AG04450 (cell line): ENCODE measurements at regions not wholly inside any gene's neighbourhood (a gene's known extent, or its start where the extent isn't known, plus 50 kb on each side); places are given as distances from the start of the nearest gene placed in this dataset.
"Not testable (repeated sequence)": the region's sequence is repeated elsewhere in the genome, so short reads cannot be mapped to it uniquely, and the experiment has no call there.

Experiments used
- CTCF ChIA-PET: fragments of 300-600, 350-600 bp; formaldehyde crosslinking; extraction: SDS; loops from one replicate; lab custom pipeline; 2022; ENCODE audit warnings: antibody characterized with exemption, inconsistent platforms; lab: Charles Lee
- POLR2A ChIA-PET: fragments of 350-600 bp; formaldehyde crosslinking; extraction: SDS; loops from one replicate; lab custom pipeline; 2021; ENCODE audit warnings: antibody characterized with exemption, inconsistent platforms; lab: Yijun Ruan, JAX
- DNase-seq: peaks from one replicate; pipeline ENCODE4 v3.0.0-alpha.2; 2011; ENCODE audit warnings: low read depth, low spot score
- H3K27ac ChIP-seq: one replicate; pipeline ENCODE4 v1.5.1; 2012; ENCODE audit warnings: low read depth, low read length, control low read depth
- H3K27me3 ChIP-seq: one replicate; pipeline ENCODE4 v1.6.0; 2012; ENCODE audit warnings: low read length; ENCODE audit not compliant: control insufficient read depth, insufficient read depth
- H3K4me3 ChIP-seq: 2 replicates; pipeline ENCODE4 v1.5.1; 2011; ENCODE audit warnings: mild to moderate bottlenecking, low read depth, low read length, control low read depth
- H3K9me3 ChIP-seq: 2 replicates; pipeline ENCODE4 v1.5.1; 2012; ENCODE audit warnings: low read length; ENCODE audit not compliant: control insufficient read depth, insufficient read depth
- CTCF ChIP-seq: IDR thresholded peaks from 2 replicates; pipeline ENCODE4 v1.5.1; 2011; ENCODE audit warnings: low read depth, low read length, control low read depth, inconsistent platforms

GRCh38 chr12:14072987-14073386, 91.6 kb upstream of the GRIN2B start:
- POLR2A ChIA-PET, result no interaction called here
- H3K9me3 ChIP-seq, result peaks cover 2% of the 10 kb centered on the region; the same call in 1 of the 2 replicates
- no peak for TF ChIP-seq CTCF
- no peaks in the 10 kb centered on the region for H3K27me3 ChIP-seq
- no peak overlapping the region for H3K27ac ChIP-seq
- no peak overlapping the region for H3K4me3 ChIP-seq
- CTCF ChIA-PET, result no interaction called here
- no peak for DNase-seq

- DNase-seq, result no peak
- Histone ChIP-seq H3K4me3 (no peak overlapping the region), H3K27ac (no peak overlapping the region), H3K27me3 (no peaks in the 10 kb centered on the region), H3K9me3 (peaks cover 4% of the 10 kb centered on the region)
- ChIA-PET POLR2A (no interaction called here), CTCF (no interaction called here)
- no peak for TF ChIP-seq CTCF
Measured at GRCh38 chr12:14075797-14076393, 94.5 kb upstream of the GRIN2B start.

GRCh38 chr12:14076538-14076937, 95.1 kb upstream of the GRIN2B start:
- no peak overlapping the region for H3K27ac ChIP-seq
- H3K27me3 ChIP-seq, result no peaks in the 10 kb centered on the region
- CTCF ChIA-PET, result no interaction called here
- POLR2A ChIA-PET, result no interaction called here
- no peak for TF ChIP-seq CTCF
- no peak overlapping the region for H3K4me3 ChIP-seq
- DNase-seq, result no peak
- peaks cover 4% of the 10 kb centered on the region for H3K9me3 ChIP-seq

- no peak for TF ChIP-seq CTCF
- Histone ChIP-seq H3K27me3 (no peaks in the 10 kb centered on the region), H3K27ac (no peak overlapping the region), H3K4me3 (no peak overlapping the region), H3K9me3 (no peaks in the 10 kb centered on the region; the same call in 1 of the 2 replicates)
- ChIA-PET POLR2A (no interaction called here), CTCF (no interaction called here)
- no peak for DNase-seq
Measured at GRCh38 chr12:14086838-14087237, 105.4 kb upstream of the GRIN2B start.

GRCh38 chr12:14099994-14100393, 118.6 kb upstream of the GRIN2B start:
- no peak for DNase-seq
- ChIA-PET CTCF (no interaction called here), POLR2A (no interaction called here)
- TF ChIP-seq CTCF, result no peak
- Histone ChIP-seq H3K27me3 (no peaks in the 10 kb centered on the region), H3K4me3 (no peak overlapping the region), H3K9me3 (peaks cover 4% of the 10 kb centered on the region), H3K27ac (no peak overlapping the region)

- DNase-seq, POLR2A ChIA-PET, H3K27me3 ChIP-seq, H3K27ac ChIP-seq, H3K4me3 ChIP-seq, H3K9me3 ChIP-seq, CTCF ChIA-PET: not testable (repeated sequence)
Measured at GRCh38 chr12:14101556-14101955, 120.2 kb upstream of the GRIN2B start.
